ENCODE measurements at regions not wholly inside any gene's neighbourhood (a gene's known extent, or its start where the extent isn't known, plus 50 kb on each side); places are given as distances from the start of the nearest gene placed in this dataset.

DNA sequence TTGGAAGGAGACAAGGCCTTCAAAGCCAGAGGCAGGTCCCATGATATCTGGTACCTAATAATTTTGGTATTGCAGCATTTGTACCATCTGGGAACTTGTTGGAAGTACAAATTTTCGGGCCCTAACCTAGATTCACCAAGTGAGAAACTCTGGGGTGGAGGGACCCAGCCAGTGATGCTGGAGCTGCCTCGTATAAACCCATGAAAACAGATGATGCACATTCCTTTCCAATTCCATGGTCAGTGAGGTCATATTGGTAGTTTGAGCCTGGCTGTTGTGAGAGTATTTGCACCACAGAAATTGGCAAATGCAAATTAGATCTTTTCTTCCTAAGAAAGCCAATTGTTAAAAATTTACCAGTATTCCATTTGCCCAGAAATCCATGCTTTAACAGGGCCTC lies 269.6 kb upstream of the PLXNA2 start (continued):
- TF ChIP-seq, protein P1, sequence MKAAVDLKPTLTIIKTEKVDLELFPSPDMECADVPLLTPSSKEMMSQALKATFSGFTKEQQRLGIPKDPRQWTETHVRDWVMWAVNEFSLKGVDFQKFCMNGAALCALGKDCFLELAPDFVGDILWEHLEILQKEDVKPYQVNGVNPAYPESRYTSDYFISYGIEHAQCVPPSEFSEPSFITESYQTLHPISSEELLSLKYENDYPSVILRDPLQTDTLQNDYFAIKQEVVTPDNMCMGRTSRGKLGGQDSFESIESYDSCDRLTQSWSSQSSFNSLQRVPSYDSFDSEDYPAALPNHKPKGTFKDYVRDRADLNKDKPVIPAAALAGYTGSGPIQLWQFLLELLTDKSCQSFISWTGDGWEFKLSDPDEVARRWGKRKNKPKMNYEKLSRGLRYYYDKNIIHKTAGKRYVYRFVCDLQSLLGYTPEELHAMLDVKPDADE (IDR thresholded peaks at IDR 0.05), result no peak
- TF ChIP-seq STAT1 (IDR thresholded peaks at IDR 0.05; ENCODE audit: unreplicated experiment), result no peak
- no peak for TF ChIP-seq JUNB (IDR thresholded peaks at IDR 0.05; ENCODE audit: unreplicated experiment)
- TF ChIP-seq ZNF331 (CRISPR knock-in tag; IDR thresholded peaks at IDR 0.05; ENCODE audit: low read depth), result no peak

DNA sequence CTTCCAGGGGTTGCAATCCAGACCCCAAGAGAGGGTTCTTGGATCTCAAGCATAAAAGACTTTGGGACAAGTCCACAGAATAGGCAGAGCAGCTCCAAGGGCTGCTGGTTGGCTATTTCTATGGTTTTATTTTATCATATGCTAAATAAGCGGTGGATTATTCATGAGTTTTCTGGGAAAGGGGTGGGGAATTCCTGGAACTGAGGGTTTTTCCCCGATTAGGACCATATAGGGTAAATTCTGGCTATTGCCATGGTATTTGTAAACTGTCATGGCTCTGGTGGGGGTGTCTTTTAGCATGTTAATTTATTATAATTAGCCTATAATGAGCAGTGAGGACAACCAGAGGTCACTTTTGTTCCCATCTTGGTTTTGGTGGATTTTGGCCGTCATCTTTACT lies 270.9 kb upstream of the PLXNA2 start:
- DNase-seq (ENCODE audit: low spot score) (no peak), ATAC-seq (no peak)
- no peaks in the 10 kb centered on the region for H3K79me2 ChIP-seq (replicated peaks; ENCODE audit: insufficient read depth)
- H3K27me3 ChIP-seq (ENCODE audit: insufficient read depth), result no peaks in the 10 kb centered on the region
- Mint-ChIP-seq H3K27me3 (ENCODE audit: insufficient read depth, low read depth, poor library complexity) (no peaks in the 10 kb centered on the region), H3K4me1 (no peaks in the 10 kb centered on the region), H3K27ac (no peak overlapping the region), H3K9me3 (peaks cover 13% of the 10 kb centered on the region; the same call in 1 of the 3 replicates), H3K36me3 (ENCODE audit: low read depth) (0 out of 3 replicates have a peak, but pooled peaks cover 2% of the 10 kb centered on the region), H3K4me3 (no peak overlapping the region)
- H3K4me2 ChIP-seq, result no peak overlapping the region
- H3K4me3 ChIP-seq, result no peak overlapping the region
- H4K20me1 ChIP-seq (replicated peaks; ENCODE audit: insufficient read depth), result no peaks in the 10 kb centered on the region
- no peaks in the 10 kb centered on the region for H3K36me3 ChIP-seq (ENCODE audit: insufficient read depth)
- no peaks in the 10 kb centered on the region for H3F3A ChIP-seq (replicated peaks; ENCODE audit: low read depth)
- no peak overlapping the region for H3K27ac ChIP-seq (ENCODE audit: low read depth)
- peaks cover 8% of the 10 kb centered on the region; the same call in 1 of the 2 replicates for H3K9me2 ChIP-seq (ENCODE audit: insufficient read depth)
- no peaks in the 10 kb centered on the region for H3K4me1 ChIP-seq (ENCODE audit: insufficient read depth)
- no peak overlapping the region for H2AFZ ChIP-seq
- no peak for TF ChIP-seq ZNF331 (CRISPR knock-in tag; IDR thresholded peaks at IDR 0.05; ENCODE audit: low read depth)
- no peak for TF ChIP-seq POLR2AphosphoS5 (IDR thresholded peaks at IDR 0.05; ENCODE audit: low read depth)
- TF ChIP-seq EZH2 (IDR thresholded peaks at IDR 0.05; ENCODE audit: low read depth, unreplicated experiment), result no peak
- no peak for TF ChIP-seq ZNF114 (CRISPR knock-in tag; IDR thresholded peaks at IDR 0.05)
- no peak for TF ChIP-seq CREB1 (CRISPR knock-in tag; IDR thresholded peaks at IDR 0.05; ENCODE audit: low read depth)
- TF ChIP-seq, protein P2, sequence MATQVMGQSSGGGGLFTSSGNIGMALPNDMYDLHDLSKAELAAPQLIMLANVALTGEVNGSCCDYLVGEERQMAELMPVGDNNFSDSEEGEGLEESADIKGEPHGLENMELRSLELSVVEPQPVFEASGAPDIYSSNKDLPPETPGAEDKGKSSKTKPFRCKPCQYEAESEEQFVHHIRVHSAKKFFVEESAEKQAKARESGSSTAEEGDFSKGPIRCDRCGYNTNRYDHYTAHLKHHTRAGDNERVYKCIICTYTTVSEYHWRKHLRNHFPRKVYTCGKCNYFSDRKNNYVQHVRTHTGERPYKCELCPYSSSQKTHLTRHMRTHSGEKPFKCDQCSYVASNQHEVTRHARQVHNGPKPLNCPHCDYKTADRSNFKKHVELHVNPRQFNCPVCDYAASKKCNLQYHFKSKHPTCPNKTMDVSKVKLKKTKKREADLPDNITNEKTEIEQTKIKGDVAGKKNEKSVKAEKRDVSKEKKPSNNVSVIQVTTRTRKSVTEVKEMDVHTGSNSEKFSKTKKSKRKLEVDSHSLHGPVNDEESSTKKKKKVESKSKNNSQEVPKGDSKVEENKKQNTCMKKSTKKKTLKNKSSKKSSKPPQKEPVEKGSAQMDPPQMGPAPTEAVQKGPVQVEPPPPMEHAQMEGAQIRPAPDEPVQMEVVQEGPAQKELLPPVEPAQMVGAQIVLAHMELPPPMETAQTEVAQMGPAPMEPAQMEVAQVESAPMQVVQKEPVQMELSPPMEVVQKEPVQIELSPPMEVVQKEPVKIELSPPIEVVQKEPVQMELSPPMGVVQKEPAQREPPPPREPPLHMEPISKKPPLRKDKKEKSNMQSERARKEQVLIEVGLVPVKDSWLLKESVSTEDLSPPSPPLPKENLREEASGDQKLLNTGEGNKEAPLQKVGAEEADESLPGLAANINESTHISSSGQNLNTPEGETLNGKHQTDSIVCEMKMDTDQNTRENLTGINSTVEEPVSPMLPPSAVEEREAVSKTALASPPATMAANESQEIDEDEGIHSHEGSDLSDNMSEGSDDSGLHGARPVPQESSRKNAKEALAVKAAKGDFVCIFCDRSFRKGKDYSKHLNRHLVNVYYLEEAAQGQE (IDR thresholded peaks at IDR 0.05; ENCODE audit: unreplicated experiment), result no peak
- TF ChIP-seq, protein P1 (IDR thresholded peaks at IDR 0.05), result no peak
- no peak for TF ChIP-seq NANOG (IDR thresholded peaks at IDR 0.05; ENCODE audit: borderline replicate concordance)
- TF ChIP-seq, protein P3, sequence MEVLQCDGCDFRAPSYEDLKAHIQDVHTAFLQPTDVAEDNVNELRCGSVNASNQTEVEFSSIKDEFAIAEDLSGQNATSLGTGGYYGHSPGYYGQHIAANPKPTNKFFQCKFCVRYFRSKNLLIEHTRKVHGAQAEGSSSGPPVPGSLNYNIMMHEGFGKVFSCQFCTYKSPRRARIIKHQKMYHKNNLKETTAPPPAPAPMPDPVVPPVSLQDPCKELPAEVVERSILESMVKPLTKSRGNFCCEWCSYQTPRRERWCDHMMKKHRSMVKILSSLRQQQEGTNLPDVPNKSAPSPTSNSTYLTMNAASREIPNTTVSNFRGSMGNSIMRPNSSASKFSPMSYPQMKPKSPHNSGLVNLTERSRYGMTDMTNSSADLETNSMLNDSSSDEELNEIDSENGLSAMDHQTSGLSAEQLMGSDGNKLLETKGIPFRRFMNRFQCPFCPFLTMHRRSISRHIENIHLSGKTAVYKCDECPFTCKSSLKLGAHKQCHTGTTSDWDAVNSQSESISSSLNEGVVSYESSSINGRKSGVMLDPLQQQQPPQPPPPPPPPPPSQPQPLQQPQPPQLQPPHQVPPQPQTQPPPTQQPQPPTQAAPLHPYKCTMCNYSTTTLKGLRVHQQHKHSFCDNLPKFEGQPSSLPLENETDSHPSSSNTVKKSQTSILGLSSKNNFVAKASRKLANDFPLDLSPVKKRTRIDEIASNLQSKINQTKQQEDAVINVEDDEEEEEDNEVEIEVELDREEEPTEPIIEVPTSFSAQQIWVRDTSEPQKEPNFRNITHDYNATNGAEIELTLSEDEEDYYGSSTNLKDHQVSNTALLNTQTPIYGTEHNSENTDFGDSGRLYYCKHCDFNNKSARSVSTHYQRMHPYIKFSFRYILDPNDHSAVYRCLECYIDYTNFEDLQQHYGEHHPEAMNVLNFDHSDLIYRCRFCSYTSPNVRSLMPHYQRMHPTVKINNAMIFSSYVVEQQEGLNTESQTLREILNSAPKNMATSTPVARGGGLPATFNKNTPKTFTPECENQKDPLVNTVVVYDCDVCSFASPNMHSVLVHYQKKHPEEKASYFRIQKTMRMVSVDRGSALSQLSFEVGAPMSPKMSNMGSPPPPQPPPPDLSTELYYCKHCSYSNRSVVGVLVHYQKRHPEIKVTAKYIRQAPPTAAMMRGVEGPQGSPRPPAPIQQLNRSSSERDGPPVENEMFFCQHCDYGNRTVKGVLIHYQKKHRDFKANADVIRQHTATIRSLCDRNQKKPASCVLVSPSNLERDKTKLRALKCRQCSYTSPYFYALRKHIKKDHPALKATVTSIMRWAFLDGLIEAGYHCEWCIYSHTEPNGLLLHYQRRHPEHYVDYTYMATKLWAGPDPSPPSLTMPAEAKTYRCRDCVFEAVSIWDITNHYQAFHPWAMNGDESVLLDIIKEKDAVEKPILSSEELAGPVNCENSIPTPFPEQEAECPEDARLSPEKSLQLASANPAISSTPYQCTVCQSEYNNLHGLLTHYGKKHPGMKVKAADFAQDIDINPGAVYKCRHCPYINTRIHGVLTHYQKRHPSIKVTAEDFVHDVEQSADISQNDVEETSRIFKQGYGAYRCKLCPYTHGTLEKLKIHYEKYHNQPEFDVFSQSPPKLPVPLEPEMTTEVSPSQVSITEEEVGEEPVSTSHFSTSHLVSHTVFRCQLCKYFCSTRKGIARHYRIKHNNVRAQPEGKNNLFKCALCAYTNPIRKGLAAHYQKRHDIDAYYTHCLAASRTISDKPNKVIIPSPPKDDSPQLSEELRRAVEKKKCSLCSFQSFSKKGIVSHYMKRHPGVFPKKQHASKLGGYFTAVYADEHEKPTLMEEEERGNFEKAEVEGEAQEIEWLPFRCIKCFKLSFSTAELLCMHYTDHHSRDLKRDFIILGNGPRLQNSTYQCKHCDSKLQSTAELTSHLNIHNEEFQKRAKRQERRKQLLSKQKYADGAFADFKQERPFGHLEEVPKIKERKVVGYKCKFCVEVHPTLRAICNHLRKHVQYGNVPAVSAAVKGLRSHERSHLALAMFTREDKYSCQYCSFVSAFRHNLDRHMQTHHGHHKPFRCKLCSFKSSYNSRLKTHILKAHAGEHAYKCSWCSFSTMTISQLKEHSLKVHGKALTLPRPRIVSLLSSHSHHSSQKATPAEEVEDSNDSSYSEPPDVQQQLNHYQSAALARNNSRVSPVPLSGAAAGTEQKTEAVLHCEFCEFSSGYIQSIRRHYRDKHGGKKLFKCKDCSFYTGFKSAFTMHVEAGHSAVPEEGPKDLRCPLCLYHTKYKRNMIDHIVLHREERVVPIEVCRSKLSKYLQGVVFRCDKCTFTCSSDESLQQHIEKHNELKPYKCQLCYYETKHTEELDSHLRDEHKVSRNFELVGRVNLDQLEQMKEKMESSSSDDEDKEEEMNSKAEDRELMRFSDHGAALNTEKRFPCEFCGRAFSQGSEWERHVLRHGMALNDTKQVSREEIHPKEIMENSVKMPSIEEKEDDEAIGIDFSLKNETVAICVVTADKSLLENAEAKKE (CRISPR knock-in tag; IDR thresholded peaks at IDR 0.05), result no peak
- no peak for TF ChIP-seq JUNB (IDR thresholded peaks at IDR 0.05; ENCODE audit: unreplicated experiment)
- TF ChIP-seq, protein P4, sequence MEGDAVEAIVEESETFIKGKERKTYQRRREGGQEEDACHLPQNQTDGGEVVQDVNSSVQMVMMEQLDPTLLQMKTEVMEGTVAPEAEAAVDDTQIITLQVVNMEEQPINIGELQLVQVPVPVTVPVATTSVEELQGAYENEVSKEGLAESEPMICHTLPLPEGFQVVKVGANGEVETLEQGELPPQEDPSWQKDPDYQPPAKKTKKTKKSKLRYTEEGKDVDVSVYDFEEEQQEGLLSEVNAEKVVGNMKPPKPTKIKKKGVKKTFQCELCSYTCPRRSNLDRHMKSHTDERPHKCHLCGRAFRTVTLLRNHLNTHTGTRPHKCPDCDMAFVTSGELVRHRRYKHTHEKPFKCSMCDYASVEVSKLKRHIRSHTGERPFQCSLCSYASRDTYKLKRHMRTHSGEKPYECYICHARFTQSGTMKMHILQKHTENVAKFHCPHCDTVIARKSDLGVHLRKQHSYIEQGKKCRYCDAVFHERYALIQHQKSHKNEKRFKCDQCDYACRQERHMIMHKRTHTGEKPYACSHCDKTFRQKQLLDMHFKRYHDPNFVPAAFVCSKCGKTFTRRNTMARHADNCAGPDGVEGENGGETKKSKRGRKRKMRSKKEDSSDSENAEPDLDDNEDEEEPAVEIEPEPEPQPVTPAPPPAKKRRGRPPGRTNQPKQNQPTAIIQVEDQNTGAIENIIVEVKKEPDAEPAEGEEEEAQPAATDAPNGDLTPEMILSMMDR (conservative IDR thresholded peaks at IDR 0.05; ENCODE audit: low read depth in 2 of 2), result no peak

Data from GM23338 (cell line).